Endothelial cell of umbilical vein (primary cell): ENCODE measurements at regions not wholly inside any gene's neighbourhood (a gene's known extent, or its start where the extent isn't known, plus 50 kb on each side); places are given as distances from the start of the nearest gene placed in this dataset.

Source experiments
- BruUV-seq: library from RNA; stranded (reverse); fragments of 400-500 nt; replicated peaks from 2 replicates; lab custom pipeline; 2021; lab: Mats Ljungman, UMichigan
- CTCF ChIA-PET: fragments of 300-600, 350-600 bp; sonication (Branson Sonifier 250); formaldehyde crosslinking; loops from one replicate; lab custom pipeline; 2021; ENCODE audit warnings: antibody characterized with exemption, inconsistent platforms; lab: Charles Lee
- POLR2A ChIA-PET: fragments of 300-600, 350-600 bp; sonication (Branson Sonifier 250); formaldehyde crosslinking; loops from one replicate; lab custom pipeline; 2021; ENCODE audit warnings: antibody characterized with exemption, inconsistent platforms; lab: Charles Lee
- DNase-seq: peaks from one replicate; pipeline ENCODE4 v3.0.0-alpha.2; 2011; ENCODE audit warnings: low read depth, low spot score
- FAIRE-seq: peaks from 2 replicates; lab custom pipeline; 2011; peaks lifted over from hg19 to GRCh38; lab: Jason Lieb, UNC
- H2AFZ ChIP-seq: 2 replicates; pipeline ENCODE4 v1.6.0; 2012; ENCODE audit warnings: low read depth, low read length, control low read depth, inconsistent platforms
- H3K27ac ChIP-seq: 2 replicates; pipeline ENCODE4 v1.5.1; 2011; ENCODE audit warnings: low read depth, mild to moderate bottlenecking, control low read depth, low read length, moderate library complexity; ENCODE audit not compliant: insufficient read depth
- H3K27me3 ChIP-seq, 2 experiments: 2 replicates each; pipeline versions ENCODE4 v1.6.0 to v1.6.1; 2011; ENCODE audit warnings: low read length in 2 of 2, mixed read lengths in 1 of 2; ENCODE audit not compliant: control insufficient read depth in 2 of 2, insufficient read depth in 2 of 2
- H3K36me3 ChIP-seq, 2 experiments: 2 replicates in 1 of 2; 3 replicates in 1 of 2; pipeline ENCODE4 v1.5.1; 2011; ENCODE audit warnings: low read length in 2 of 2, mild to moderate bottlenecking in 1 of 2, moderate library complexity in 1 of 2; ENCODE audit not compliant: control insufficient read depth in 2 of 2, insufficient read depth in 2 of 2; ENCODE audit errors: extremely low read depth in 1 of 2
- H3K4me1 ChIP-seq: 3 replicates; pipeline ENCODE4 v1.5.1; 2011; ENCODE audit warnings: mild to moderate bottlenecking, low read length; ENCODE audit not compliant: control insufficient read depth, insufficient read depth; ENCODE audit errors: extremely low read depth
- H3K4me2 ChIP-seq: 2 replicates; pipeline ENCODE4 v1.6.1; 2011; ENCODE audit warnings: low read length, control low read depth, mixed read lengths; ENCODE audit not compliant: insufficient read depth
- H3K4me3 ChIP-seq, 3 experiments: fragments of 200-600 bp in 1 of 3; sonication (generic), shearing (Covaris generic) in 1 of 3; replicated peaks in 1 of 3; 2 replicates each; pipeline ENCODE4 v1.5.1; 2011 to 2016; ENCODE audit warnings: control low read depth in 3 of 3, low read length in 3 of 3, mild to moderate bottlenecking in 2 of 3, inconsistent platforms in 1 of 3, low read depth in 1 of 3, moderate library complexity in 1 of 3; ENCODE audit not compliant: insufficient read depth in 1 of 3
- H3K79me2 ChIP-seq: 2 replicates; pipeline ENCODE4 v1.6.0; 2012; ENCODE audit warnings: low read length, inconsistent platforms; ENCODE audit not compliant: control insufficient read depth, insufficient read depth
- H3K9ac ChIP-seq: replicated peaks from 2 replicates; pipeline ENCODE3; 2011; ENCODE audit warnings: low read length, control low read depth; ENCODE audit not compliant: insufficient read depth; ENCODE audit errors: extremely low read depth
- H3K9me1 ChIP-seq: replicated peaks from 3 replicates; pipeline ENCODE4 v1.6.0; 2011; ENCODE audit warnings: mild to moderate bottlenecking, low read length; ENCODE audit not compliant: control insufficient read depth, insufficient read depth; ENCODE audit errors: extremely low read depth
- H3K9me3 ChIP-seq: replicated peaks from 2 replicates; pipeline ENCODE4 v1.5.1; 2012; ENCODE audit warnings: low read length, inconsistent platforms; ENCODE audit not compliant: control insufficient read depth, insufficient read depth
- H4K20me1 ChIP-seq: replicated peaks from 2 replicates; pipeline ENCODE3; 2011; ENCODE audit warnings: mild to moderate bottlenecking, low read length; ENCODE audit not compliant: control insufficient read depth, insufficient read depth; ENCODE audit errors: extremely low read depth
- CTCF ChIP-seq, 2 donors: IDR thresholded peaks; 1 replicate in 1 of 2; 2 replicates in 1 of 2; pipeline ENCODE4 v1.5.1; 2011; ENCODE audit warnings: low read length in 2 of 2, mild to moderate bottlenecking in 2 of 2, moderate library complexity in 2 of 2, control low read depth in 1 of 2, inconsistent platforms in 1 of 2, low read depth in 1 of 2; ENCODE audit not compliant: insufficient read depth in 1 of 2; ENCODE audit errors: extremely low read depth in 1 of 2
- EZH2 ChIP-seq: IDR thresholded peaks from 2 replicates; pipeline ENCODE4 v1.6.1; 2012; ENCODE audit warnings: borderline replicate concordance, low read depth, mild to moderate bottlenecking, moderate library complexity, low read length, inconsistent platforms; ENCODE audit not compliant: severe bottlenecking
- FOS ChIP-seq: IDR thresholded peaks from 2 replicates; pipeline ENCODE4 v1.6.1; 2011; ENCODE audit warnings: mild to moderate bottlenecking, low read length, moderate library complexity, borderline replicate concordance; ENCODE audit not compliant: insufficient read depth
- GATA2 ChIP-seq: IDR thresholded peaks from 2 replicates; pipeline ENCODE4 v1.7.0; 2011; ENCODE audit warnings: low read depth, mild to moderate bottlenecking, moderate library complexity, mixed read lengths, low read length; ENCODE audit not compliant: insufficient read length, insufficient read depth
- JUN ChIP-seq: IDR thresholded peaks from 2 replicates; pipeline ENCODE4 v1.6.1; 2011; ENCODE audit warnings: borderline replicate concordance, low read depth; ENCODE audit not compliant: insufficient read length, insufficient read depth
- MAX ChIP-seq: IDR thresholded peaks from 2 replicates; pipeline ENCODE4 v1.6.1; 2011; ENCODE audit not compliant: insufficient read depth, insufficient read length
- MYC ChIP-seq: IDR thresholded peaks from one replicate; pipeline ENCODE4 v1.6.1; 2011; ENCODE audit warnings: mild to moderate bottlenecking, low read depth, low read length
- POLR2A ChIP-seq: IDR thresholded peaks from 2 replicates; pipeline ENCODE4 v1.6.1; 2012; ENCODE audit warnings: low read depth, mild to moderate bottlenecking, control low read depth, low read length
- POLR2AphosphoS5 ChIP-seq: IDR thresholded peaks from 2 replicates; pipeline ENCODE4 v1.6.1; 2012; ENCODE audit warnings: low read depth, mild to moderate bottlenecking, control low read depth, low read length, moderate library complexity; ENCODE audit not compliant: insufficient read depth
- dilution Hi-C: fragments of 300-500 bp; cut with MboI; formaldehyde crosslinking; loops from one replicate; pipeline ENCODE4 v1.15.0; 2019; ENCODE audit warnings: low sequenced_read_pairs; ENCODE audit not compliant: extremely low pct_ligation_motif_present
- intact Hi-C: fragments of 100-400 bp; cut with micrococcal nuclease; formaldehyde crosslinking; loops from one replicate; pipeline ENCODE4 v1.10.0; 2022

- Histone ChIP-seq H3K79me2 (no peaks in the 10 kb centered on the region), H3K9me3 (no peaks in the 10 kb centered on the region), H3K4me3 (no peak overlapping the region), H3K36me3 (no peaks in the 10 kb centered on the region), H3K4me2 (no peak overlapping the region), H3K4me1 (no peaks in the 10 kb centered on the region), H3K27ac (no peak overlapping the region), H3K9ac (no peak overlapping the region), H2AFZ (no peak overlapping the region), H3K27me3 (no peaks in the 10 kb centered on the region), H4K20me1 (no peaks in the 10 kb centered on the region), H3K9me1 (no peaks in the 10 kb centered on the region)
- TF ChIP-seq CTCF (IDR thresholded peaks at IDR 0.05; ENCODE audit: extremely low read depth in 1 of 2, insufficient read depth in 1 of 2, low read depth in 1 of 2, low read length in 2 of 2) (no peak), EZH2 (no peak), POLR2A (no peak), MYC (no peak), MAX (no peak), POLR2AphosphoS5 (no peak), GATA2 (no peak), FOS (no peak), JUN (no peak)
- ChIA-PET POLR2A (no interaction called here), CTCF (no interaction called here)
- no TSS peak for BruUV-seq
- DNase-seq (no peak), FAIRE-seq (no peak)
- intact Hi-C loops, result no loop called here
- dilution Hi-C loops, result no loop called here
Measured at GRCh38 chr3:40885430-40885829, 313.9 kb upstream of the CTNNB1 start.
